ENCODE measurements at regions not wholly inside any gene's neighbourhood (a gene's known extent, or its start where the extent isn't known, plus 50 kb on each side); places are given as distances from the start of the nearest gene placed in this dataset.
"Not testable (repeated sequence)": the region's sequence is repeated elsewhere in the genome, so short reads cannot be mapped to it uniquely, and the experiment has no call there.

- no peak overlapping the region for H3K27ac ChIP-seq (ENCODE audit: low read depth, low read length)
- H3K79me2 ChIP-seq (ENCODE audit: insufficient read depth, low read length) = no peaks in the 10 kb centered on the region
- no peaks in the 10 kb centered on the region for H3K9me3 ChIP-seq (ENCODE audit: insufficient read depth, low read length)
- no peaks in the 10 kb centered on the region for H3F3A ChIP-seq (ENCODE audit: insufficient read depth)
- H3K4me3 ChIP-seq (ENCODE audit: insufficient read depth, low read length, poor library complexity, severe bottlenecking) = no peak overlapping the region
- no peak overlapping the region for H3K9ac ChIP-seq (ENCODE audit: low read length)
- TF ChIP-seq EZH2phosphoT487 (conservative IDR thresholded peaks at IDR 0.05; ENCODE audit: low read length) = no peak
- TF ChIP-seq CTCF (IDR thresholded peaks at IDR 0.05; ENCODE audit: insufficient read depth, low read length, poor library complexity, severe bottlenecking) = no peak
- H3K9me2 ChIP-seq (replicated peaks; ENCODE audit: insufficient read depth, low read length) = no peaks in the 10 kb centered on the region
- no peaks in the 10 kb centered on the region for H3K36me3 ChIP-seq (ENCODE audit: low read length)
- no peaks in the 10 kb centered on the region for H4K20me1 ChIP-seq (ENCODE audit: low read depth, low read length)
- H3K4me2 ChIP-seq (ENCODE audit: low read depth, low read length, poor library complexity, severe bottlenecking) = no peak overlapping the region
- H2AFZ ChIP-seq (ENCODE audit: low read depth, low read length, severe bottlenecking) = no peak overlapping the region
- no peaks in the 10 kb centered on the region for H3K27me3 ChIP-seq (ENCODE audit: low read length)
Measured at GRCh38 chr4:81335122-81335912, 120.3 kb upstream of the PRKG2 start.

- no peaks in the 10 kb centered on the region for H3K9me2 ChIP-seq (replicated peaks; ENCODE audit: insufficient read depth, low read length)
- no peaks in the 10 kb centered on the region for H3K27me3 ChIP-seq (ENCODE audit: low read length)
- H3K9ac ChIP-seq (ENCODE audit: low read length) = no peak overlapping the region
- H3K4me3 ChIP-seq (ENCODE audit: insufficient read depth, low read length, poor library complexity, severe bottlenecking) = no peak overlapping the region
- H3K79me2 ChIP-seq (ENCODE audit: insufficient read depth, low read length) = no peaks in the 10 kb centered on the region
- H3K36me3 ChIP-seq (ENCODE audit: low read length) = no peaks in the 10 kb centered on the region
- no peak for TF ChIP-seq CTCF (IDR thresholded peaks at IDR 0.05; ENCODE audit: insufficient read depth, low read length, poor library complexity, severe bottlenecking)
- TF ChIP-seq EZH2phosphoT487 (conservative IDR thresholded peaks at IDR 0.05; ENCODE audit: low read length) = no peak
- no peak overlapping the region for H3K27ac ChIP-seq (ENCODE audit: low read depth, low read length)
- no peaks in the 10 kb centered on the region for H3F3A ChIP-seq (ENCODE audit: insufficient read depth)
- H2AFZ ChIP-seq (ENCODE audit: low read depth, low read length, severe bottlenecking) = no peak overlapping the region
- H4K20me1 ChIP-seq (ENCODE audit: low read depth, low read length) = no peaks in the 10 kb centered on the region
- no peak overlapping the region for H3K4me2 ChIP-seq (ENCODE audit: low read depth, low read length, poor library complexity, severe bottlenecking)
- H3K9me3 ChIP-seq (ENCODE audit: insufficient read depth, low read length) = no peaks in the 10 kb centered on the region
Measured at GRCh38 chr4:81330018-81330417, 115.0 kb upstream of the PRKG2 start.

GRCh38 chr4:81326581-81326980 lies 111.6 kb upstream of the PRKG2 start:
- H2AFZ ChIP-seq (ENCODE audit: low read depth, low read length, severe bottlenecking) = no peak overlapping the region
- no peaks in the 10 kb centered on the region for H4K20me1 ChIP-seq (ENCODE audit: low read depth, low read length)
- H3F3A ChIP-seq (ENCODE audit: insufficient read depth) = no peaks in the 10 kb centered on the region
- H3K79me2 ChIP-seq (ENCODE audit: insufficient read depth, low read length) = no peaks in the 10 kb centered on the region
- no peak overlapping the region for H3K9ac ChIP-seq (ENCODE audit: low read length)
- no peaks in the 10 kb centered on the region for H3K27me3 ChIP-seq (ENCODE audit: low read length)
- H3K36me3 ChIP-seq (ENCODE audit: low read length) = no peaks in the 10 kb centered on the region
- no peaks in the 10 kb centered on the region for H3K9me3 ChIP-seq (ENCODE audit: insufficient read depth, low read length)
- TF ChIP-seq EZH2phosphoT487 (conservative IDR thresholded peaks at IDR 0.05; ENCODE audit: low read length) (no peak), CTCF (IDR thresholded peaks at IDR 0.05; ENCODE audit: insufficient read depth, low read length, poor library complexity, severe bottlenecking) (no peak)
- no peak overlapping the region for H3K27ac ChIP-seq (ENCODE audit: low read depth, low read length)
- H3K4me2 ChIP-seq (ENCODE audit: low read depth, low read length, poor library complexity, severe bottlenecking) = no peak overlapping the region
- no peak overlapping the region for H3K4me3 ChIP-seq (ENCODE audit: insufficient read depth, low read length, poor library complexity, severe bottlenecking)
- H3K9me2 ChIP-seq (replicated peaks; ENCODE audit: insufficient read depth, low read length) = no peaks in the 10 kb centered on the region

GRCh38 chr4:81324594-81324993 lies 109.6 kb upstream of the PRKG2 start:
- not testable (repeated sequence) for H3K4me3 ChIP-seq (ENCODE audit: insufficient read depth, low read length, poor library complexity, severe bottlenecking); H3K27me3 ChIP-seq (ENCODE audit: low read length); H3K36me3 ChIP-seq (ENCODE audit: low read length); H2AFZ ChIP-seq (ENCODE audit: low read depth, low read length, severe bottlenecking); H3K4me2 ChIP-seq (ENCODE audit: low read depth, low read length, poor library complexity, severe bottlenecking); H3K79me2 ChIP-seq (ENCODE audit: insufficient read depth, low read length); H3K27ac ChIP-seq (ENCODE audit: low read depth, low read length); H3K9me3 ChIP-seq (ENCODE audit: insufficient read depth, low read length); H4K20me1 ChIP-seq (ENCODE audit: low read depth, low read length); H3K9me2 ChIP-seq (replicated peaks; ENCODE audit: insufficient read depth, low read length); H3K9ac ChIP-seq (ENCODE audit: low read length); H3F3A ChIP-seq (ENCODE audit: insufficient read depth)
